Ureter (tissue), 1 donor: ENCODE measurements at regions not wholly inside any gene's neighbourhood (a gene's known extent, or its start where the extent isn't known, plus 50 kb on each side); places are given as distances from the start of the nearest gene placed in this dataset.
A peak's percentile ranks its signal among the peaks of the same experiment; 100 is the strongest.
"Not testable (repeated sequence)": the region's sequence is repeated elsewhere in the genome, so short reads cannot be mapped to it uniquely, and the experiment has no call there.

ENCODE experiments used
- DNase-seq: peaks from one replicate; pipeline ENCODE4 v3.0.0-alpha.2; 2020; ENCODE audit warnings: low spot score
- donor health status: DM: yes; HTN: yes; CAD: no.

DNA sequence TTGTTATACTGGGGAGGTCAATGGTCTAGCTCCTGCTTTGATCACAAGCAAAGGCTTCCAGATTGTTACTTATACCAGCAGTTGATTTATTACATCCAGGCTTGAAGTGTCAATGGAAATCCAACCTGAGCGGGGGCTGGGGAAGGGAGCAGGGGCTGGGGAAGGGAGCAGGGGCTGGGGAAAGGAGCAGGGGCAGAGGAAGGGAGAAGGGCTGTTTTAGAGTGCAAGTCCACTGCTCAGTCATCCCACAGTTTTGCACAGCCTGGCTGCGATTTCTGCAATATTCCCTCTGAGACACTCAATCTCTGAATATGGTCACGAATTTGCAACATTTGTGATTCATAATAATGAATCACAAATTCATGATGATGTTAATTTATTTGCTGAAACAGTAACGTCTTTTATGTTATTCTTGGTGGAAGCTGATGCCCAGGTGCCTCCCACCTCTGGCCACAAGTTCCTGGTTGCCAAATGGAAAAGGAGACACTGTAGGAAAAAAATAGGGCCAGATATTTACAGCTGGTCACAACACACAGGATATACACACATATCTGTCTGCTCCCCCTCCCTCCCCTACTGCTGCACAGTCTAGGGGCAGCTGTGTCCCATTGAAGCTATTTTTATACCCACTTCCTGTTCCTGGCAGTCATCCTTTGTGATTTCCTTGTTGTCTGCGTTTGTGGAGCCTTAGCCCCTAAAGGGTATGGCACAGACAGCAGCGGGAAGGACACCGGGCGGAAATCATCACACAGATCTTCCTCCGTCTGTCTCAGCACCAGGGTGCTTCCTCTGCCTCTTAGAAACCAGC, 325.1 kb downstream of the GADD45G start:
- no peak for DNase-seq

DNA sequence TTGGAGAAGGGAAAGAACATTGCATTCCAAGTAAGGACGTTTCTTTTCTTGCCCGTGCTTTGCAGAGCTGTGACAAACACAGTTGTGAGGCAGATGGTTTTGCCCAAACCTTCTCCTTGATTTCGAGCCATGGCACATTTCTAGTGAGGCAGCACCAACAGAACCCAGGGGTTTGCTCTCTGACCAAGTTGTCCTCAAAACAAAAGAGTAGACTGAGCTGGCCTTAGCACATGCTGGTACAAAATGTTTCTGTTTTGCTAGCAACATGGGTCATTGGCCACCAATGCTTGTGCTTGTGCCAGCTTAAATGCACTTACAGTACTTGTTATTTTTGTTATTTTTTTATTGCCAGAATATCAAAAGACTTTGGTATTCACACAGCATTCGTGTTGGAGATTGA, 328.8 kb downstream of the GADD45G start:
- DNase-seq, result no peak

DNA sequence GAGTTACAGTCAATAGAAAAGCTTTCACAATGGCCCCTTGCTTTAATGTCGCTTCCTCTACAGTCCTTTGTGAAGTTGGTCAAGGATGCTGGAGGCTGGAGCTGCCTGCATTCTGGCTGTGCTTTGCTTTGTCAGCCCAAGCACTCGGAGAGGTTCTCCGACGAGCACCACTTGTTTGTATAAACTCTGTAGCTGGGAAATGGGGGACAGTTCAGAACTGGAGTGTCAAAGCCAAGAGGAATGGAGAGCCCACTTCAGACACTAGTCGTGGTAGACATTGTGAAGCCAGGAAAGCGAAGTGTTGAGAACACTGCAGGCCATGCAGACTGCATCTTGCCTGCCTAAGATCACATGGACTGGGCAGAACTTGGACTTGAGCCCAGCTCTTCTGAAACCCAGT, 330.3 kb downstream of the GADD45G start:
- no peak for DNase-seq

DNA sequence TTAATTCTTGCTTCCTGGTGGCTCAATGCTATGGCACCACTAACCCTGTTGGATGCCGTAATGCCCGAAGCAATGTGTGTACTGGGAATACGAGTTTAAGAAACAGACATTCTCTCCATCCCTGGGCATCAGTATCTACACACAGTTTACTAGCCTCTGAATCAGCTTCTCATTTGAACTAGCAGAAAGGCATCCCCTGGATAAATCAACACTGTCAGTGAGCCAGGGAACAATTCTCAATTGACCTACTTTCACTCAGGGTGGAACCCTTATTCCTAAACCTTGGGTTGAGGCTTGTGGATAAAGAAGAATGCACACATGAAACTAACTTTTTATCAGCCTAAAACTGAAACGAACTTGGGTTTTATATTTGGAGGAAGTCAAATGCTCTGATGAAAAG, 331.0 kb downstream of the GADD45G start:
- DNase-seq, result no peak

DNA sequence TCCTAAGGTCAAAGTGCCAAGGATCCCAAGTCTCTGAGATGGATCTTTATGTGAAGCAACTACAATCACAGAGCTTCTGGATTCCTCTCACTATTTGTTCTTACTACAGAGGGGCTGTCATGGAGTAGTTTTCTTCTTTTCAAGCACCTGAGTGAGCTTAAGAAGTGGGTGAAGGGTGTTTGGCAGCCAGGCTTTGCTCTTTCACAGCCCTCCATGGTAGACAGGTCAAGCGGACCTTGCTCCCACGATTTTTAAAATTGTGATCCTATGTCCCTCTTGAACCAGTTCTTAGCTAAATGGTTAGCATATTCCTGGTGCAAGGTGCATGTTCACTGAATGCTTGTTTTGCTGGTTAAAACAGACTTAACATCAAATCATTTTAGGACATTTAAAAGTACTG, 332.2 kb downstream of the GADD45G start:
- no peak for DNase-seq

DNA sequence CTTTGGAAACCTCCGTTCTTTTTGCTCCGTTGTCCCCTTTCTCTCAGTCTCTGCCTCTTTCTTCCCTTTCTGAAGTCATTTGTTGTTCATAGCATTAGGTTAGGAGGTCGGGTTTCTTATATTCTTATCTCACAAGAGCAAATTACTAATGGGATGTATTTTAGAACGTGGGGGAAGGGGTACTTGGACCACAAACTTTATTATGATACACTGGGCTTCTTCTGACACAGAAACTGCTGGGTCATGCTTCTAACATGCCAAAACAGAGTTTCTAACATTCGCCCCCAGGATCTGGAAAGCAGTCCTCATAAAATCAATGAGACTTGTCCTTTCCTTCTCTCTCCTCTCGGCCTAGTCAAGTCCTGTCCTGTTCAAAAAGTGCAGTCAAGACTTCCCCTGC, 334.4 kb downstream of the GADD45G start:
- DNase-seq, result no peak

DNA sequence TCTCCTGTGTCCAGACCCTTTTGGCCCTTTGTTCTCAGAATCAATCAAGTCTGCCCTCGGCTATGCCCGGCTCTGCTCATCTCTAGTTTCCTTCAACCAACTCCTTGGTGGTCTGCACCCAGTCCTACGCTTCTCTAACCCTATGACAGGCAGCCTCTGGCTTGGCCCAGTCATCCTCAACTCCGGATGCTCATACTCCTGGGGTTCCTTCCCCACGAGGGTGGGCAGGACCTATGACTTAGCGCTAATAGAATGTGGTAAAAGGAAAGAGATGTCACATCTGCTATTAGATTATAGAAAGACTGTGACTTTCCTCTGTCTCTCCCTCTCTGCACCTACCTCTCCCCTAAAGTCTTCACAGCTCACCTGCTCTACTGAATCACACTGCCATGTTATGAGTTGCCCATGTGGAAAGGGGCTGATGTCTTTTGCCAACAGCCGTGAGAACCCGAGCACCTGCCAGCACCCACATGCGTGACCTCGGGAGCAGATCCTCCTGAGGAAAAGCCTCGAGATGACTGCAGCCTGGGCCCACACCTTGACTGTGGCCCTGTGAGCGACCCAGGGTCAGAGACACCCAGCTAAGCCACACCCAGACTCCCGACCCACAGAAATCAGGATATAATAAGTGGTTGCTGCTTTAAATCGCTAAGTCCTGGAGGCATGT, 334.9 kb downstream of the GADD45G start:
- no peak for DNase-seq

DNA sequence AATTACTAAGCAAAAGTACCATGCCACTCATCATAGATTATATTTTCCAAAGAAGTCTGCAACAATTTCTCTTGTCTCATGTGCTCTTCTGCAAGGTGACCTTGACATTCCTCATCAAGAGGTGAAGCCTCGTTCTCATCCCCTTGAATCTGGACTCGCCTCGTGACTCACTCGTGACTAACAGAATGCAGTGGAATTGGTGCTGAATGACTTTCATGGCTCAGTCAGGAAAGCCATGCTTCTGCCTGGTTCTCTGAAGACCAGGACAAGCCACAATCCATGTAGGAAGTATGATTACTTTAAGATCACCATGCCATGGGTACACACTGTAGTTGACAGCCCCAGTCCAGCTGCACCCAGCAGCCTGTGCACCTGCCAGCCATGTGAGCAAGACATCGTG, 335.8 kb downstream of the GADD45G start:
- DNase-seq, result no peak

DNA sequence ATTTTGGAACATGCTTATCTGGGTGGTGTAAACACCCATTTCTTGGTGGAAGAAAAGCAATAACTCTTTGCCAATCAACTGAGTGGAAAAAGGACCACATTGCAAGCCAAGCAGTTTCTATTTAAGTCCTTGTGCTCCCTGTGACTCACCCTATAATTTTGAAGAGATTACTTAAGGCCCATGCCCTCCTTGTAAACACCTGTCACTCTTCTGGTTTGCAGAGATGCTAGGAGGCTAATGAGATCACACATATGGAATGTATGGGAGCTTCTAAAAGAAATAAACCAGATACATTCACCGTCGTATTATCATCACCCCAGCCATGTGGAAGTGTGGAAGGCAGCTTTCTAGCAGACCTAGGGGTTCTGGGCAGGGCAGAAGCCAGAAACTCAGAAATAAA, 337.1 kb downstream of the GADD45G start:
- DNase-seq, result no peak

DNA sequence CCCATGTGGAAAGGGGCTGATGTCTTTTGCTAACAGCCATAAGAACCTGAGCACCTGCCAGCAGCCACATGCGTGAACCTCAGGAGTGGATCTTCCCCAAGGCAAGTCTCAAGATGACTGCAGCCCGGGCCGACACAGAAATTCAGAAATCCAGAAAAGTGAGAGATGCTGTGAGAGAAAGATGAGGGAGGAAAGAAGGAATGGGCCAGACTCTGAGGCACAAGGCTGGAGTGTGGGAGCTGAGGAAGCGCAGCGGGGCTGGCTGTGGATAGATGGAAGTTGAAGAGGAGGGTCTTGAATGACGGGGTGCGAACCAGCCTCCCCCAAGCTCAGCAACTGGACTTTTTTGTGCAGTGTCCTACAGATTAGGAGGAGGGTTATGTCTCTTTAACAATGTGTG, 337.8 kb downstream of the GADD45G start:
- DNase-seq, result no peak

DNA sequence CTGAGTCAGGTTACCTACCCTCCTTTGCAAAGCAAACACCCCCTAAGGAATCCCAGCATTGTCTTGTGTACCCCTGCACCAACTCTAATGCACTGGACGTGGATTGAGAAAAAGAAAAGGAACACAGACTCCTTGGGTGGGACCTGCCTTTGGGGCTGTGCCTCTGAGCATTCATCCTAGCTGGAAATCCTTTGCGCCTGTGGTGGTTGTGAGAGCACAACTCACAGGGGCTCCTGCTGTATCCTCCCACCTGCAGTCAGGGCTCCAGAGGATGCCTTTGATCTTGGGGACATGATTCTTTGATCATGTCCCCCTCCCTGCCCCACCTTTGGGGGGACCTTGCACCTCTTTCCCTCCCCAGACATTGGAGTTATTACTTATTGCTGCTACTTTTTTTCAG, 338.5 kb downstream of the GADD45G start:
- DNase-seq, result no peak

DNA sequence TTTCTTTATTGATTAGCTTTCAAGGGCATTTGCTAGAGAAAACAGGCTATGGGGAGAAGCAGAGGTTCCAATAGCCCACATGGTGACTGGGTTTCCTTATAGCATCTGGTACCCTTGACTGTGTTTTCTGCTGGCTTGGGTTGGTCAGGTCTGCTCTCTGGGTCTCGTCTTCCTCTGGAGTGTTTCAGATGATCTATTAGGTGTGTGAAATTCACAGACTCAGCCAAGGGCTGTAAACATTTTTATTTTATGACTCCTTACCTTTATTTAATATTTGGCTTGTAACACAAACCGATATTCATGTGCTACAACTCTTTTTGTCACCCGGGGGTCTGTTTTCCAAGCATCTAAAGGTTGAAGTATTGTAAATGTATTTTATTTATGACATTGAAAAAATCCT, 338.9 kb downstream of the GADD45G start:
- DNase-seq, result peak; percentile 28

DNA sequence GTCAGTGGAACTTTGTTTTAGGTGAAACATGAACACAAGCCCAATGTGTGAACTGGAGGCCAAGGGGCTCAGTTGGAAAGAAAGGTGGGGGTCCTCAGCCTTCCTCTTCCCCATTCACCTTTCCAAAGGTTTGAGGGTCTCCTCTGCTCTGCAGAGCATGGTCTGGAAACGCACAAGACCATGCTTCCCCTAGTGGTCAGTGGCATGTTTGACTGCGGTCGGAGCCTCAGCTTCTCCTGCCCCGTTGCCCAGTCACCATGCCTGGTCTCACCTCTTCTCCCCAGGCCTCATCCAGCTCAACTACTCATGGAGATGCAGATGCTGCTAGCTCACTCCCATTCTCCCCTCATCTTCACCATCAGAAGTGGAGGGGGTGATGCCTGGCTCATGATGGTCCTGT, 340.3 kb downstream of the GADD45G start:
- DNase-seq, result peak; percentile 34

DNA sequence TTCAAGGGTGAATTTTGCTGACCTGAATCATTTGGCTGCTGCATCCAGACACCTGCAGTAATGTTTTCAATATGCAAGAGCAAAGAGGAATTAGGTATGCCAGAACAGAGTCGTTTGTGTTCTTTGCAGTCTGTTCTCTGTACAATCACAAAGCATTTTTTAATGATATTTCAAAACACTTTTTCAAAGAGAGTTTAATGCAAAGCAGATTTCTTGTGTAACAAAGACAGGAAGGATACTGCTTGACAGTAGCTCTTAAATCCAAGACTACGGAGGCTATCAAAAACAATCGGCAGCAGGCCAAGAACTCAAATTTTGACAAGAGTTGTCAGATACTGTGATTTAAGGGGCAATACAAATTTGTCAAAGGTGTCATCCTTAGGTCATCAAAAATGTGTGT, 341.9 kb downstream of the GADD45G start:
- DNase-seq, result no peak

DNA sequence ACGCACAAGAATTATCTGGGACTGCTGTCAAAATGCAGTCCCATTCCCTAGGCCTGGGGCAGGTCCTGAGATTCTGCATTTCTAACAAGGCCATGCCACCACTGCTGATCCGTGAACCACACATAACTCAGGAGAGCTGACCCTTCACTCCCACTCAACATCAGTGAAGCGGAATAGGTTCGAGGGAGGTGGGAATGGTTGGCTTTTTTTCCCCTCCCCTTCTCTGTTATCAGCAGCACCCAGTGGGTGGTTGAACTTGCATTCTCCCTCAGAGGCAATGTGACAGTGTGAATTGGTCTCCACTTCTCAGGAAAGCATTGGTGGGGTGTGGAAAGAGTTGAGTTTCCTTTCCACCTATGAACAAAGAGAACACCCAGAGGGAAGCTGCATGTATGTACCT, 344.3 kb downstream of the GADD45G start:
- DNase-seq, result no peak

DNA sequence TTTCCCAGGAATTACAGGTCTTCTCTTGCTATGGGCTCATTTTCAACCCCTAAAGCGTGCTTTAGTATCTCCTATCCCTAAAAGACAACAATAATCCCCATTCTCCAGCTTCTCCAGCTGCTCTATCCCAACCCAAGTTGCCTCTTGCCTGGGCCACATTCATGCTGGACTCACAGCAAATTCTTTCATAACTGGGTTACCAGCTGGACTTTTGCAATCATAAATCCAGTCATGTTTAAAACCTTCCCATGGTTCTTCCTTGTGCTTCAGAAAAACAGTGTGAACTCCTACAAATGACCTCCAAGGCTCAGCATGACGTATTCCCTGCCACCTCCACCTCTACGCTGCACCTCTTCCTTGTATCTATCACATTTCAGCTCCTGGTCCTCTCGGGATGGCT, 346.9 kb downstream of the GADD45G start:
- no peak for DNase-seq

DNA sequence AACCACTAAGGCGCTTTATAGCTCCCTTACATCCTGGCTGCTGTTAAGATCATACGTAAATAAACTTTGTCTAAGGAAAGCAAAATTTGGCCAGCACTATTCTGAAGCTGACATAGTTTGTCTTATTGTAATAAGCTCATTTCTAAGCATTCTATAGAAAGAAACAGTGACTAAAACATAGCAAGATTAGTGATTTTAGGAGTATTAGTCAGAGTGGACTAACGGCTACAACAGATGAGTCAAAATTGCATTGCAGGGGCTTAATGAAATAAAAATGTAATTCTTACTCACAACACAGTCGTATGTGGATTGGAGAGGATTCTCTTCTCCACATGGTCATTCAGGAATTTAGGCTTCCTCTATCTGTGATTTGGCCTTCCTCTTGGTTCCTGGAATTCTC, 347.6 kb downstream of the GADD45G start:
- no peak for DNase-seq

DNA sequence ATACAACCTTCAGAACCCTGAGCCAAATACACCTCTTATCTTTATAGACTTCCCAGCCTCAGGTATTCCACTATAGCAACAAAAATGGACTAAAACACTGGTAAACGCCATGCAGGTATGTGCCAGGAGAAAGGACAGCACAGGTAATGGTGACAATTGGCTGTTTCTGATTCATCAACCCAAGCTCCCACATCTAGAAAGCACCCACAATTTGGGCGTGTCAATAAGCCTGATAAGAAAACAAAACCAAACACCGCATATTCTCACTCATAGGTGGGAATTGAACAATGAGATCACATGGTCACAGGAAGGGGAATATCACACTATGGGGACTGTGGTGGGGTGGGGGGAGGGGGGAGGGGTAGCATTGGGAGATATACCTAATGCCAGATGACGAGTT, 348.5 kb downstream of the GADD45G start:
- DNase-seq, result not testable (repeated sequence)

DNA sequence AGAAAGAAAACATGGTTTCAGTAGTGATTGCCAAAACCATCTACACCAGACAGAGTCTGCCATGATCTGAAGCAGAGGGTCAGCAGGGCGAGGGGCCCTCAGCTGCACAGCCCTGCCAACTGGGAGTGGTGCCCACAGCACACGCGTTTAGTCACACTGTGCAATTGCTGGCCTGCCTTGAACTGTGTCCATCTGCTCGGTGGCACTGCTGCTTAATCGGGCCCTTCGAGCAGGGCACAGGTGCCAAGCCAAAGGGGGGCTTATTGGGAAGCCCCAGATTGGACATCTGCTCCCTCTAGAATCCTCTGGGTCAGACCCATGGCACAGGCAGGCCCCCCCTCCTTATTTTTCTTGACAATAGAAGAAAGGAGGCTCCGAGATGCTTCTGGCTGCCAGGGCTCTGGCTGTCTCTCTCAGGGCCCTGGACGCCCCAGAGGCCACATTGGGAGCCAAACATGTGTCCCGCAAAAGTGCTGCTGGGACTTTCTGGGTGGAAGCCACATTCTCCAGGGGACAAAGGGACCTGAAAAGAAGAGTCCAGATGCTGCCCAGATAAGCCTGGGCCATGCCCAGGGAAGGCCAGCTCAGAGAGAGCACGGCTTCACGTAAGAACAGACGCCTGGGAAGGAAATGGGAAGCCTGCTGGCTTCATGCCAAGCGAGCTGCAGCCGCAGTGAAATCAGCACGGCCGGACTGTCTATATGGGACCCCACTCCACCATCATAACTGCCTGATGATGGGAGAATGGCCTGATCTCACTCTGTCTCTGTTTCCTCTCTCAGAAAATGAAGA, 349.2 kb downstream of the GADD45G start:
- no peak for DNase-seq

DNA sequence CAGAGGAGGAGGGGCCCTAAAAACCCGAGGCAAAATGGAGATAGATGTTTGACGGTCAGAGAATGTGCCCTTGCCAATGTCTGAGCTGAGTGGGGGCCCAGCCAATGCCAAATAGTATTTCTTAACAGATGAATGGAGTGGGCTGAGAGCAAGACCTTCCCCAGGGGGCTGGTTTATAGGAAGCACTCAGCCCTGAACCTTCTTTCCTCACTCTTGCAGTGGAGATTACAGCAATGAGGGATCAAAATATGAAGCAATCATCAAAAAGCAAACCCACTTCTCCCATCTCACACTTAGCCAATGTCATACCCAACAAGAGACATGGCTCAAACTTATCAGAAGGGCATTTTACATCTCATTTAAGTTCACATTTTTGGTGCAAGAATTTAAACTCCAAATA, 350.3 kb downstream of the GADD45G start:
- no peak for DNase-seq

DNA sequence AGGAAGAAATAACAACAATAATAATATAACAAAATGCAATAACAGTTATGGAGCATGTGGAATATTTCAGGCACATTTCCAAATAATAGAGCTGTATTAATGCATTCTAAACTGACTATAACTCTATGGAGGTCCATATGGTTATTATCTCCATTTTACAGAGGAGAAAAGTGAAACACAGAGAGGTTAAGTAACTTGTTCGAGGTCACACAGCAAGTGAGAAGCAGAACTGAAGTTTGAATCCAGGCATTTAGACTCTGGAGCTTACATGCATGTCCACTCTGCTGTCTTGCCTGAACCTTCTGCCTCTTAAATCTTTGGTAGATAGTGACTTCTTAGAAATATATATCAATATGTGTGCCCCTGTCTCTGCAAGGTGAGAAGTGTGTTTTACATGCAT, 350.8 kb downstream of the GADD45G start:
- DNase-seq, result no peak

DNA sequence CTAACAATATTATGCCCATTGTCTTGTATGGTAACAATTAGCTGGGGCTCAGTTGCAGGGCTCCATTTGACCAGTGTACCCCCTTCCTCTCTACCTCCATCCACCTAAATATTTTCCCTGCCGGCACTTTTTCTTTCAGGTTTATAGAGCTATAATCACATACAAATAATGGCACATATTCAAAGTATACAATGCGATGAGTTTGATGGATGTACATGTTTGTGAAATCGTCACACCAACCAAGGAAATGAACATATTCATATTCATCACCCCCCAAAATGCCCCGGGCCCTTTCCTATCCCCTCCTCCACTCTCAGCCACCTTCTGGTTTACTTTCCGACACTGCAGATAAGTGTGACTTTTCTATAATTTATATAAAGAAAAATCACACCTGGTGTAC, 351.5 kb downstream of the GADD45G start:
- DNase-seq, result no peak

DNA sequence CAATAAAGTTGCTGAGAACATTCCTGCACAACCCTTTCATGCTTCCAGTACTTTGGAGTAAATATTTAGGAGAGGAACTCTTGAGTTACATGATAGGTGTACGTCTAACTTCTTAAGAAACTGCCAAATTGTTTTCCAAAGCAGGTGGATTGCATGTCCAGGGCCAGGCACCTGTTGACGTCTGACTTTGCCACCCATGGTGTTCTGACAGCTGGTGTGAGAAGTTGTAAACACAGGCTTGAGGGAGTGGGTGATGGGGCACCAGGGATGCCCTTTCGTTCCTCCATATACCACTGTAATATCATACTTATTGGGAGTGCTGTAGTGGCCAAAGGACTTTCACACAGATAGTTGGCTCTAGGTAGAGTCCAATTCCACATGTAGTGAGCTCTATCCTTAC, 352.1 kb downstream of the GADD45G start:
- DNase-seq, result no peak
